Right forelimb (tissue), 1 donor: ENCODE measurements at regions not wholly inside any gene's neighbourhood (a gene's known extent, or its start where the extent isn't known, plus 50 kb on each side); places are given as distances from the start of the nearest gene placed in this dataset.
"Not testable (repeated sequence)": the region's sequence is repeated elsewhere in the genome, so short reads cannot be mapped to it uniquely, and the experiment has no call there.

Experiments used
- DNase-seq: peaks from one replicate; pipeline ENCODE4 v3.0.0-alpha.2; 2018

GRCh38 chr9:18305167-18305806, 168.7 kb upstream of the ADAMTSL1 start:
- DNase-seq, result not testable (repeated sequence)

GRCh38 chr9:18314316-18314715, 159.6 kb upstream of the ADAMTSL1 start:
- no peak for DNase-seq

- DNase-seq, result no peak
Measured at GRCh38 chr9:18317896-18318295, 156.1 kb upstream of the ADAMTSL1 start.

GRCh38 chr9:18319918-18320445, 154.0 kb upstream of the ADAMTSL1 start:
- DNase-seq, result no peak

- no peak for DNase-seq
Measured at GRCh38 chr9:18324928-18325745, 148.8 kb upstream of the ADAMTSL1 start.

GRCh38 chr9:18325746-18326011, 148.3 kb upstream of the ADAMTSL1 start:
- DNase-seq, result not testable (repeated sequence)

GRCh38 chr9:18327121-18327520, 146.8 kb upstream of the ADAMTSL1 start:
- no peak for DNase-seq

GRCh38 chr9:18330401-18331309, 143.3 kb upstream of the ADAMTSL1 start:
- no peak for DNase-seq

- DNase-seq, result no peak
Measured at GRCh38 chr9:18331310-18331684, 142.7 kb upstream of the ADAMTSL1 start.

GRCh38 chr9:18331808-18332209, 142.1 kb upstream of the ADAMTSL1 start:
- no peak for DNase-seq

GRCh38 chr9:18333157-18333556, 140.8 kb upstream of the ADAMTSL1 start:
- DNase-seq, result no peak

GRCh38 chr9:18335825-18336224, 138.1 kb upstream of the ADAMTSL1 start:
- no peak for DNase-seq

GRCh38 chr9:18338042-18338441, 135.9 kb upstream of the ADAMTSL1 start:
- no peak for DNase-seq

GRCh38 chr9:18343784-18344183, 130.2 kb upstream of the ADAMTSL1 start:
- DNase-seq, result no peak

GRCh38 chr9:18346745-18347144, 127.2 kb upstream of the ADAMTSL1 start:
- DNase-seq, result no peak

GRCh38 chr9:18347386-18348082, 126.4 kb upstream of the ADAMTSL1 start:
- DNase-seq, result no peak

GRCh38 chr9:18348083-18348475, 125.9 kb upstream of the ADAMTSL1 start:
- no peak for DNase-seq

- no peak for DNase-seq
Measured at GRCh38 chr9:18349530-18349929, 124.4 kb upstream of the ADAMTSL1 start.

- DNase-seq, result no peak
Measured at GRCh38 chr9:18350036-18350435, 123.9 kb upstream of the ADAMTSL1 start.

GRCh38 chr9:18350995-18351595, 122.9 kb upstream of the ADAMTSL1 start:
- DNase-seq, result no peak

GRCh38 chr9:18352711-18353110, 121.2 kb upstream of the ADAMTSL1 start:
- DNase-seq, result no peak

GRCh38 chr9:18353473-18353872, 120.5 kb upstream of the ADAMTSL1 start:
- DNase-seq, result no peak
